Right lobe of liver (tissue), 6 donors: ENCODE measurements at regions not wholly inside any gene's neighbourhood (a gene's known extent, or its start where the extent isn't known, plus 50 kb on each side); places are given as distances from the start of the nearest gene placed in this dataset.

Experiments used
- ATAC-seq, 4 donors: fragments of 200-7000 bp; cut with Tn5 transposase; one replicate each; pipeline ENCODE4 v1.9.1; 2020; ENCODE audit warnings: mild to moderate bottlenecking in 4 of 4, moderate library complexity in 4 of 4
- DNase-seq, 3 donors: peaks; one replicate each; pipeline ENCODE4 v3.0.0-alpha.2; 2020
- H3K27ac ChIP-seq, 3 donors: fragments of 200-600 bp; one replicate each; pipeline ENCODE4 v1.8.0; 2022
- H3K27me3 ChIP-seq, 2 donors: fragments of 200-600 bp; one replicate each; pipeline ENCODE4 v1.8.0; 2022
- H3K36me3 ChIP-seq, 4 donors: fragments of 200-600 bp; sonication (generic) in 1 of 4; one replicate each; pipeline versions ENCODE4 v1.5.1 to v1.8.0; 2017 to 2022; ENCODE audit warnings: control low read depth in 1 of 4
- H3K4me1 ChIP-seq, 4 donors: fragments of 200-600 bp; sonication (generic) in 1 of 4; one replicate each; pipeline versions ENCODE4 v1.5.1 to v1.8.0; 2017 to 2022; ENCODE audit warnings: control low read depth in 1 of 4
- H3K4me3 ChIP-seq, 3 donors: fragments of 200-600 bp; one replicate each; pipeline ENCODE4 v1.8.0; 2022
- H3K9me3 ChIP-seq, 4 donors: fragments of 200-600 bp; sonication (generic) in 1 of 4; one replicate each; pipeline versions ENCODE4 v1.5.1 to v1.8.0; 2017 to 2022; ENCODE audit warnings: control low read depth in 1 of 4
- POLR2A ChIP-seq: fragments of 450-650 bp; IDR thresholded peaks from one replicate; pipeline ENCODE4 v1.6.1; 2017; ENCODE audit warnings: antibody characterized with exemption, mild to moderate bottlenecking
- WGBS: methylation state at CpG from one replicate; pipeline ENCODE4 v1.1.6; 2018; ENCODE audit warnings: low coverage, low lambda C conversion rate; ENCODE audit not compliant: insufficient coverage; ENCODE audit errors: missing lambda C conversion rate; 5-methylcytosine and 5-hydroxymethylcytosine counted together
- intact Hi-C, 2 donors: fragments of 100-400 bp; cut with DNase I; formaldehyde crosslinking; loops; one replicate each; pipeline versions ENCODE4 v1.11.2 to v1.14.1; 2022
- TF ChIP-seq, protein P1 (sequence below), 4 donors: fragments of 200-600 bp in 3 of 4; fragments of 450-650 bp in 1 of 4; IDR thresholded peaks; one replicate each; pipeline versions ENCODE4 v1.5.1 to v1.8.0; 2016 to 2022; ENCODE audit warnings: antibody characterized with exemption in 4 of 4, mild to moderate bottlenecking in 2 of 4
- donor health status: DM: no; HTN: yes; CAD: no.
- donor health status: DM: no; HTN: no; CAD: no.
- donor health status: DM: no; HTN: no; CAD: no.
- donor health status: DM: no; HTN: yes; CAD: no.
- donor health status: DM: no; HTN: yes; CAD: no.

DNA sequence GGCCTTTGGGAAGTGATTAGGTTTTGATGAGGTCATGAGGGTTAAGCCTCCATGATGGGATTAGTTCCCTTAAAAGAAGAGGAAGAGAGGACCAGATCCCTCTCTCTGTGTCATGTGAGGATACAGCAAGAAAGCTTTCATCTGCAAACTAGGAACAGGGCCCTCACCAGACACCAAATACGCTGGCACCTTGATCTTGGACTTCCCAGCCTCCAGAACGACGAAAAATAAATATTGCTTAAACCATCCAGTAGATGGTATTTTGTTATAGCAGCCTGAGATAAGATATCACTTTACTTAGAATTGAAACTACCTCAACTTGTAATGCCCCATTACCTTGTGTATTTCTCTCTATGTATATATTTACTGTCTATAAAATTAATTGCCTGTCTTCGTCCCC is 65.4 kb upstream of the NNAT start:
- DNase-seq, result no peak
- Histone ChIP-seq H3K9me3 (peaks cover 0 to 6% (median 0%) of the 10 kb centered on the region in 4 donors), H3K4me3 (no peak overlapping the region), H3K27ac (no peak overlapping the region), H3K27me3 (no peaks in the 10 kb centered on the region), H3K36me3 (no peaks in the 10 kb centered on the region), H3K4me1 (no peaks in the 10 kb centered on the region)
- 56% methylated on average over 4 of the region's 4 CpGs for WGBS
- TF ChIP-seq POLR2A, result no peak
- TF ChIP-seq, protein P1, sequence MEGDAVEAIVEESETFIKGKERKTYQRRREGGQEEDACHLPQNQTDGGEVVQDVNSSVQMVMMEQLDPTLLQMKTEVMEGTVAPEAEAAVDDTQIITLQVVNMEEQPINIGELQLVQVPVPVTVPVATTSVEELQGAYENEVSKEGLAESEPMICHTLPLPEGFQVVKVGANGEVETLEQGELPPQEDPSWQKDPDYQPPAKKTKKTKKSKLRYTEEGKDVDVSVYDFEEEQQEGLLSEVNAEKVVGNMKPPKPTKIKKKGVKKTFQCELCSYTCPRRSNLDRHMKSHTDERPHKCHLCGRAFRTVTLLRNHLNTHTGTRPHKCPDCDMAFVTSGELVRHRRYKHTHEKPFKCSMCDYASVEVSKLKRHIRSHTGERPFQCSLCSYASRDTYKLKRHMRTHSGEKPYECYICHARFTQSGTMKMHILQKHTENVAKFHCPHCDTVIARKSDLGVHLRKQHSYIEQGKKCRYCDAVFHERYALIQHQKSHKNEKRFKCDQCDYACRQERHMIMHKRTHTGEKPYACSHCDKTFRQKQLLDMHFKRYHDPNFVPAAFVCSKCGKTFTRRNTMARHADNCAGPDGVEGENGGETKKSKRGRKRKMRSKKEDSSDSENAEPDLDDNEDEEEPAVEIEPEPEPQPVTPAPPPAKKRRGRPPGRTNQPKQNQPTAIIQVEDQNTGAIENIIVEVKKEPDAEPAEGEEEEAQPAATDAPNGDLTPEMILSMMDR (IDR thresholded peaks at IDR 0.05), result no peak
- intact Hi-C loops, result loop anchor here in 1 of 2 donors (10.0 kb wide), 1 partner anchor 59 kb away; no protein-coding TSS in a partner anchor
- ATAC-seq, result no peak

- peaks cover 0 to 6% (median 0%) of the 10 kb centered on the region in 4 donors for H3K9me3 ChIP-seq
- no peaks in the 10 kb centered on the region for H3K4me1 ChIP-seq
- no peak overlapping the region for H3K4me3 ChIP-seq
- no peak for TF ChIP-seq POLR2A
- TF ChIP-seq, protein P1 (IDR thresholded peaks at IDR 0.05), result no peak
- no peaks in the 10 kb centered on the region for H3K27me3 ChIP-seq
- 52% methylated on average over 2 of the region's 2 CpGs for WGBS
- no peak overlapping the region for H3K27ac ChIP-seq
- DNase-seq (no peak), ATAC-seq (no peak)
- intact Hi-C loops, result loop anchor here in 1 of 2 donors (10.0 kb wide), 1 partner anchor 58 kb away; no protein-coding TSS in a partner anchor
- H3K36me3 ChIP-seq, result no peaks in the 10 kb centered on the region
Measured at GRCh38 chr20:37456948-37457347, 64.1 kb upstream of the NNAT start.

- Histone ChIP-seq H3K27ac (no peak overlapping the region), H3K4me1 (no peaks in the 10 kb centered on the region), H3K36me3 (no peaks in the 10 kb centered on the region), H3K27me3 (no peaks in the 10 kb centered on the region), H3K9me3 (peaks cover 0 to 6% (median 0%) of the 10 kb centered on the region in 4 donors), H3K4me3 (no peak overlapping the region)
- WGBS, result 100% methylated on average over 2 of the region's 2 CpGs
- intact Hi-C loops, result loop anchor here in 1 of 2 donors (10.0 kb wide), 1 partner anchor 57 kb away; no protein-coding TSS in a partner anchor
- TF ChIP-seq POLR2A, result no peak
- TF ChIP-seq, protein P1 (IDR thresholded peaks at IDR 0.05), result no peak
- ATAC-seq, result no peak
- DNase-seq, result no peak
Measured at GRCh38 chr20:37457921-37458320, 63.1 kb upstream of the NNAT start.

- Histone ChIP-seq H3K27me3 (no peaks in the 10 kb centered on the region), H3K36me3 (no peaks in the 10 kb centered on the region), H3K4me3 (no peak overlapping the region), H3K4me1 (no peaks in the 10 kb centered on the region), H3K27ac (no peak overlapping the region), H3K9me3 (peaks cover 0 to 6% (median 0%) of the 10 kb centered on the region in 4 donors)
- no peak for TF ChIP-seq POLR2A
- TF ChIP-seq, protein P1 (IDR thresholded peaks at IDR 0.05), result no peak
- DNase-seq (no peak), ATAC-seq (no peak)
- WGBS, result 72% methylated on average over 3 of the region's 3 CpGs
- intact Hi-C loops, result loop anchor here in 1 of 2 donors (10.0 kb wide), 1 partner anchor 56 kb away; no protein-coding TSS in a partner anchor
Measured at GRCh38 chr20:37458761-37459160, 62.3 kb upstream of the NNAT start.
